ENCODE measurements at regions not wholly inside any gene's neighbourhood (a gene's known extent, or its start where the extent isn't known, plus 50 kb on each side); places are given as distances from the start of the nearest gene placed in this dataset.
"Not testable (repeated sequence)": the region's sequence is repeated elsewhere in the genome, so short reads cannot be mapped to it uniquely, and the experiment has no call there.

DNA sequence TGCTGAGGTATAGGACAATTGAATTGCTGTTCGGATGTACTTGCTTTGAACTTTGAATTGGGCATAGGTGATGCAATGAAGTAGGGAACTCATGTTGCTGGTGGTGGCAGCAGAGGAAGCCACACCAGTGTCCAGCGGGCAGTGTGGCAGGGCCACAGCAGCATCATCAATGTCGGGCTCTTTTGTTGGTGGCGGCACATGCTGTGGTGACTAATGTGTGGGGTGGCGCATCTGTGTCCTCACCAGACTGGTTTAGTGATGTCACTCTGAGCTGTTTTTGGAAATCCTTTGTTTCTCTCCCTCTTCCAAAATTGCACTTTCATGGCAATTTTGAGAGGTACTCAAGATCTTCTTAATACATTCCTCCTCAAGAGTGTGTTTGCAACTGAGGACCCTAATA lies 187.6 kb downstream of the ETNK1 start:
- DNase-seq (ENCODE audit: low spot score): no peak

DNA sequence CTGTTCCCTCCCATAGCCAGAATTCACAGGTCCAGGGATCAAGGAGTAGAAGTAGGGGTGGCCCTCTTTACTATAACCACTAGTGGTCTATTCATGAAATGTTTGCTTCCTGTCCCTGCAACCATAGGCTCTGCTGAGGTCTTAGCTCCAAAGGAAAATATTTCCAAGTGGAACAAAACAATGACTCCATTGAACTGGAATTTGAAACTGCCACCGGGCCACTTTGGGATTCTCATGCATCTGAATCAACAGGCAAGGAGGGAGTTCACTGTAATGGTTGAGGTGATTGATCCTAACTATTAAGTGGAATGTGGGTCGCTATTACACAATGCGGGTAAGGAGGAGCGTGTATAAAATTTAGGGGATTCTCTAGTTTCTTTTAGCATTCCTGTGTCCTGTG lies 197.0 kb downstream of the ETNK1 start:
- DNase-seq (ENCODE audit: low spot score): no peak

GRCh38 chr12:22826026-22826425 lies 201.1 kb downstream of the ETNK1 start:
- DNase-seq (ENCODE audit: low spot score): no peak

DNA sequence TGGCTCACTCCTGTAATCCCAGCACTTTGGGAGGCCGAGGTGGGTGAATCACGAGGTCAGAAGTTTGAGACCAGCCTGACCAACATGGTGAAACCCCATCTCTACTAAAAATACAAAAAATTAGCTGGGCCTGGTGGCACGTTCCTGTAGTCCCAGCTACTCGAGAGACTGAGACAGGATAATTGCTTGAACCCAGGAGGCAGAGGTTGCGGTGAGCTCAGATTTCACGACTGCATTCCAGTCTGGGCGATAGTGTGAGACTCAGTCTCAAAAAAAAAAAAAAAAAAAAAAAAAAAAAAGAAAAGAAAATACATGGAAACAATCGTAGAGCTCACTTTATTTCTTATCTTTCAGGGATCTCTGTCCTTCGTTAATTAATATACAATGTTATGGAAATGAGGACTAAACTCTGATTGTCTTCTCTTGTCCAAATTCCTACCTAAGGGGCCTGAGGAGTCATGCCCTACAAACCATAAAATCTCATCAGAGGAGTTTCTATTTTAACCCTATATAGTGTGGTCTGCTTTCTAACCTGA lies 201.5 kb downstream of the ETNK1 start:
- not testable (repeated sequence) for DNase-seq (ENCODE audit: low spot score)

DNA sequence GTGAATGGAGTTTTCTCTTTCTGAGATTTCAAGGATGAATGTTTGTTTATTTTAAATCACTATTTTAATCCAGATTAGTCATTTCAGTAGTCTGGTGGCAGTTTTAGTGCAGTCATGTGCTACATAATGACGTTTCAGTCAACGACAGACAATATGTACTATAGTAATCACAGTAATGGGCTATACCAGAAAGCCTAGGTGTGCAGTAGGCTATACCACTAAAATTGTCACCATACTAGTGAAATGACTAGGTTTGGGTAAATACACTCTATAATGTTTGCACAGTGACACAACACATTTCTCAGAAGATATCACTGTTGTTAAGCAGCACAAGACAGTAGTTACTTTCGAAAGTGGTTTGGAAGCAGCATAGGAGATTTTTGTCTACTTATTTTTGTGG lies 203.1 kb downstream of the ETNK1 start:
- DNase-seq (ENCODE audit: low spot score): no peak

GRCh38 chr12:22835431-22835830 lies 210.5 kb downstream of the ETNK1 start:
- no peak for DNase-seq (ENCODE audit: low spot score)

DNA sequence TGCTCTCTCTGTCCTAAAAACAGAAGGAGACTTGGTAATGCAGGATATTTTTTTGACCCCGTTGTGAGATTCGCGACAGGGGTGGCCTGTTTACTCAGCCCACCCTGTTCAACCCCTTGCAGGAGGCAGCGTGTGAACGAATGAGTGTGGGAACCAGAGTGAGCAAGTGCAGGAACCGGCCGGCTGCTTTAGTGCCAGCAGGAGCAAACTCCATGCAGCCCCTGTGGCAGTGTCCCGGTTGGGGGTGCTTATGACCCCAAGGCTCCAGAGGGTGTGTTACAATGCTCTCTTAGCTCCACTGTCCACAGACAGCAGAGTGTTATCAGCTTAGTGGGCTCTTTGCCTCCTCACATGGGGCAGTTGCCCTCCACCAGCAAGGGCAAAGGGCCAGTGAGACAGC lies 225.2 kb downstream of the ETNK1 start:
- no peak for DNase-seq (ENCODE audit: low spot score)

DNA sequence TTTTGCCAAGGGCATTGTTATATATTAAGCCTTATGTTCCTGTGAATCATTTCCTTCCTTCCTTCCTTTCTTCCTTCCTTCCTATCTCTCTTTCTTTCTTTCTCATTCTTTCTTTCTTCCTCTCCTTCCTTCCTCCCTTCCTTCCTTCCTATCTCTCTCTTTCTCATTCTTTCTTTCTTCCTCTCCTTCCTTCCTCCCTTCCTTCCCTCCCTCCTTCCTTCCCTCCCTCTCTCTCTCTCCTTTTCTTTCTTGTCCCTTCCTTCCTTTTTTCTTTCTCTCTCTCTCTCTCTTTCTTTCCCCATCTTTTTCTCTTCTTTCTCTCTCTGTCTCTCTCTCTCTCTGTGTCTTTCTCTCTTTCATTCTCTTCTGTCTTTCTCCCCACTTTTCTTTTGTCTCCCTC lies 226.6 kb downstream of the ETNK1 start:
- DNase-seq (ENCODE audit: low spot score): no peak

- no peak for DNase-seq (ENCODE audit: low spot score)
Observed at GRCh38 chr12:22855456-22855855, 230.5 kb downstream of the ETNK1 start.

DNA sequence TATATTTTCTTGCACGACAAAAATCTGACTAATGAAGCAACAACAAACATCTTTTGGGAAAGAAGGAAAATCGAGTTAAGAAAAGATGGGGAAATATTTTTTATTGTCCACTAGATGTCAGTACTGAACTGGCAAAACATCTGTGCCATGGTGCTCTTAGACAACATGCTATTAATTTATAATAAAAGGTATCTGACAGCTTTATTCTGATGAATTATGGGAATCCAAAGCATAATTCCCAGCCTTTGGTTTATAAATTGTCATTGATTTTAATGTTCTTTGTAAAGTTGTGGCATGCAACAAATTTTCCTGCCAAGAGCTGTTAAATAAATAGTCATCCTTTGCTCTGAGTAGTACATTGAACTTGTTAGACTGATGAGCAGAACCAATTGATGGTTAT lies 231.2 kb downstream of the ETNK1 start:
- DNase-seq (ENCODE audit: low spot score): no peak

- no peak for DNase-seq (ENCODE audit: low spot score)
Observed at GRCh38 chr12:22858849-22859570, 234.0 kb downstream of the ETNK1 start.

- DNase-seq (ENCODE audit: low spot score): no peak
Observed at GRCh38 chr12:22860926-22861325, 236.0 kb downstream of the ETNK1 start.

- no peak for DNase-seq (ENCODE audit: low spot score)
Observed at GRCh38 chr12:22865822-22866221, 240.9 kb downstream of the ETNK1 start.

DNA sequence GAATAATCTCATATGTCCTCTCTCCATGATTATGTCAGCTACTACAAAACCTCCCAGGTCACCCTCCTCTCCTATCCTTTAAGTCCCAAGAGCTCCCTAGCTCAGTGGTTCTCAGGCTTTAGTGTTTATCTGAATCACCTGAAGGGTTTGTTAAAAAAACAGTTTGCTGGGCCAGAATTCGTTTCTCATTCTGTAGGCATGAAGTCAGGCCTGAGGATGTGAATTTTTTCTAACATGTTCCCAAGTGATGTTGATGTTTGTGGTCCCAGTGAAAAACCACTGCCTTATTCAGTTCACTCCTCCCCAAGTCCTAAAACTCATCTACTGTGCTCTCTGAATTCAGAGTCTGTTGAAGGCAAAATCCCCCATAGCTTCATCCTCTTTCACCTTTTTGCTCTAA lies 241.4 kb downstream of the ETNK1 start:
- no peak for DNase-seq (ENCODE audit: low spot score)

GRCh38 chr12:22874151-22874550 lies 249.2 kb downstream of the ETNK1 start:
- DNase-seq (ENCODE audit: low spot score): no peak

- no peak for DNase-seq (ENCODE audit: low spot score)
Observed at GRCh38 chr12:22876262-22876661, 251.3 kb downstream of the ETNK1 start.

- no peak for DNase-seq (ENCODE audit: low spot score)
Observed at GRCh38 chr12:22879203-22879602, 254.2 kb downstream of the ETNK1 start.

- DNase-seq (ENCODE audit: low spot score): no peak
Observed at GRCh38 chr12:22880331-22880730, 255.4 kb downstream of the ETNK1 start.

- DNase-seq (ENCODE audit: low spot score): no peak
Observed at GRCh38 chr12:22880807-22881206, 255.8 kb downstream of the ETNK1 start.

DNA sequence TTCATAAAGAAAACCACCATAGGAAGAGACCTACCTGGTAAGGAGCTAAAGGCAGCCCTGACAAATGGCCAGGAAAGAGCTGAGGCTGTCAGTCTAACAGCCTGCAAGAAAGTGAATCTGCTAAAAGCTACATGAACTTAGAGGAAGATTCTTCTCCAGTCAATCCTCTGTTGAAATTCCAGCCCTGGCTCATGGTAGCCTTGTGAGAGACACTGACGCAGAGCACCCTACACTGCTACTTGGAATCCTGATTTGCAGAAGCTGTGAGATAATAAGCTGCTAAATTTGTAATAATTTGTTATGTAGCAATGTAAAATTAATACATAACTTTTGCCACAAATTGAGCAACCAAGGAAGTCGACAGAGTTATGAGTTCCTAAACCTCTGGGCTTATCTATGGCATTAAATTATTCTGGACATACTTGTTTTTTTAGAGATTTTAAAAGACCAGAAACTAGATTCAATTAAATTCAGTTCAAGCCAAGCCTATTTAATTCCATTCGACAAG lies 257.0 kb downstream of the ETNK1 start:
- no peak for DNase-seq (ENCODE audit: low spot score)

DNA sequence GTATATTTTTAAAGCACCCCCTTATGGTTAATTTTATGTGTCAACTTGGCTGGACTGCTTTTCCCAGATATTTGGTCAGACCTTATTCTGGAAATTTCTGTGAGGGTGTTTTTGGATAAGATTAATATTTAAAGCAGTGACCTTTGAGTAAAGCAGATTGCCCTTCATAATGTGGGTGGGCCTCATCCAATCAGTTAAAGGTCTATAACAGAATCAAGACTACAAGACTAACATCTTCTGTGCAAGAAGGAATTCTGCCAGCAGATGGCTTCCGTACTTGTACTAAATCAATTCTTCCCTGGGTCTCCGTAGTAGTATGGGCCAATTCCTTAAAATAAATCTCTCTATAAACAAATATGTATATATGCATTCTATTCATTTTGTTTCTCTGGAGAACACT lies 257.6 kb downstream of the ETNK1 start:
- DNase-seq (ENCODE audit: low spot score): no peak

- no peak for DNase-seq (ENCODE audit: low spot score)
Observed at GRCh38 chr12:22893878-22894277, 268.9 kb downstream of the ETNK1 start.

DNA sequence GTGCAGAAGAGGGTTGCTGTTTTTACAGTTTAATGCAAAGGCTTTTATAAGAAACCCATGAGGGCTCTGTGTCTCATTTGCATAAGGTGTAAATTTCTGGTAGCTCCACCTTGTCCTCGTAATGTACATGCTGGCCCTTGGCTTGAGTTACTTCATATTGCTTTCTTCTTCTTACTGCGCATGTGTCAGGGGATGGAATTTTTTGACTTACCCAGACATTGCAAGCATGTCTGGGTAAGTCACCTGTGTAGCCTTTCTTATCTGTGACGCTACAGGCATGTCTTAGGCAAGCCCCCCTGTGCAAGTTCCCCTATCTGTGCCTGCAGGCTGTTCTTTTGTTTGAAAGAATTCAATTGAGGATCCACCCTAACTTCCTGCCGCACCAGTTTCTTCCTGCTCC lies 274.2 kb downstream of the ETNK1 start:
- DNase-seq (ENCODE audit: low spot score): no peak

- no peak for DNase-seq (ENCODE audit: low spot score)
Observed at GRCh38 chr12:22900401-22900800, 275.4 kb downstream of the ETNK1 start.
